SK-N-MC (cell line): ENCODE measurements at regions not wholly inside any gene's neighbourhood (a gene's known extent, or its start where the extent isn't known, plus 50 kb on each side); places are given as distances from the start of the nearest gene placed in this dataset.

Source experiments
- DNase-seq: peaks from one replicate; pipeline ENCODE4 v3.0.0-alpha.2; 2011; ENCODE audit warnings: low read depth, low spot score
- H3K27ac ChIP-seq: fragments of 200-600 bp; sonication (generic); 2 replicates; pipeline ENCODE4 v1.5.1; 2016; ENCODE audit warnings: mixed run types
- H3K36me3 ChIP-seq: fragments of 200-600 bp; sonication (generic); 2 replicates; pipeline ENCODE4 v1.6.1; 2017; ENCODE audit warnings: antibody characterized with exemption, low read length, mixed read lengths; ENCODE audit not compliant: insufficient read depth
- H3K4me3 ChIP-seq: fragments of 200-600 bp; sonication (generic); 2 replicates; pipeline ENCODE4 v1.5.1; 2016
- H3K9ac ChIP-seq: fragments of 200-600 bp; sonication (generic); 2 replicates; pipeline ENCODE4 v1.8.0; 2017; ENCODE audit warnings: mixed run types, mixed read lengths; ENCODE audit not compliant: insufficient read length
- H3K9me3 ChIP-seq: fragments of 200-600 bp; sonication (generic); 2 replicates; pipeline ENCODE4 v1.6.1; 2017; ENCODE audit warnings: low read depth, mild to moderate bottlenecking, antibody characterized with exemption, low read length, moderate library complexity, mixed read lengths
- EZH2 ChIP-seq: fragments of 200-600 bp; sonication (generic); IDR thresholded peaks from one replicate; pipeline ENCODE4 v1.6.1; 2017; ENCODE audit warnings: antibody characterized with exemption
- FOXP2 ChIP-seq: optimal IDR thresholded peaks from 2 replicates; pipeline ENCODE3; 2011; ENCODE audit warnings: mild to moderate bottlenecking, moderate library complexity; ENCODE audit not compliant: insufficient read depth; ENCODE audit errors: extremely low read length, control extremely low read depth
- POLR2AphosphoS5 ChIP-seq: IDR thresholded peaks from 2 replicates; pipeline ENCODE4 v1.6.1; 2012; ENCODE audit warnings: mild to moderate bottlenecking, low read depth, low read length, borderline replicate concordance

DNA sequence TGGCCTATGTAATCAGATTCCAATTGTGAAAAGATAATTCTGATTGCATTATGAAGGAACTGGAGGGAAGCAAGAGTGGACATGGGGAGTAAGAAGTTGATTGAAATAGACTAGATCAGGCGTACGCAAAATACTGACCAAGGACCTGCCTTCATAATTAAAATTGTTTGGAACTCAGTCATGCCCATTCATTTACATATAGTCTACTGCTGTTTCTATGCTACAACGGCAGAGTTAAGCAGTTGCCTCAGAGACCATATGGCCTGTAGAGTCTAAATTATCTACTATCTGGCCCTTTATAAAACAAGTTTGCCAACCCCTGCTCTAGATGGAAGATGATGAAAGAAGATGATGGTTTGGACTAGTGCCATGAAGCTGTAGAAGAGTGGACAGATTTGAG, 170.0 kb upstream of the ARID2 start:
- Histone ChIP-seq H3K9me3 (peaks cover 10% of the 10 kb centered on the region; the same call in 1 of the 2 replicates), H3K4me3 (peak overlapping the region; percentile 63), H3K9ac (peak overlapping the region; percentile 13), H3K27ac (peak overlapping the region; percentile 99), H3K36me3 (peaks cover 8% of the 10 kb centered on the region; the same call in 1 of the 2 replicates)
- DNase-seq, result no peak
- TF ChIP-seq FOXP2 (no peak), POLR2AphosphoS5 (no peak), EZH2 (no peak)

DNA sequence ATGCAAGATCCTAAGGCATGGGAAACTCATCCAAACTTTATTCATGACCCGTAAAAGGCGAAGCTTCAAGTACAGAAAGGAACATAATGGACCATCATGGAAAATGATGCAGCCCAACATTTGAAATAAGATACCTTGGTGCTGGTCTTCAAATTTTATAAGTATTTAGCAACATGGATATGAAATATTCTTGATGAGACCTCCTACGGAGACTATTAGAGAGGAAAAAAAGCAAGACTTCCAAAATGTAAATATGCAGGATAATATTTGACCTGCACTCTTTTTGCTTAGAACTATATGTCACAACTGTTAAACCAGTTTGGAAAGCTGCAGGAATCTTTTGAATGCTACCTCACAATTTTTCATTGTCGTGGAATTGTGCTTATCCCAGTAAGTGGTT, 168.8 kb upstream of the ARID2 start:
- H3K27ac ChIP-seq, result peak overlapping the region; percentile 99
- H3K9me3 ChIP-seq, result peaks cover 10% of the 10 kb centered on the region; the same call in 1 of the 2 replicates
- H3K36me3 ChIP-seq, result peaks cover 8% of the 10 kb centered on the region; the same call in 1 of the 2 replicates
- peak; percentile 86 for DNase-seq
- H3K4me3 ChIP-seq, result peak overlapping the region; percentile 63
- H3K9ac ChIP-seq, result peak overlapping the region; percentile 71
- TF ChIP-seq FOXP2, result no peak
- TF ChIP-seq EZH2, result no peak
- TF ChIP-seq POLR2AphosphoS5, result no peak; the same call in 1 of the 2 replicates

DNA sequence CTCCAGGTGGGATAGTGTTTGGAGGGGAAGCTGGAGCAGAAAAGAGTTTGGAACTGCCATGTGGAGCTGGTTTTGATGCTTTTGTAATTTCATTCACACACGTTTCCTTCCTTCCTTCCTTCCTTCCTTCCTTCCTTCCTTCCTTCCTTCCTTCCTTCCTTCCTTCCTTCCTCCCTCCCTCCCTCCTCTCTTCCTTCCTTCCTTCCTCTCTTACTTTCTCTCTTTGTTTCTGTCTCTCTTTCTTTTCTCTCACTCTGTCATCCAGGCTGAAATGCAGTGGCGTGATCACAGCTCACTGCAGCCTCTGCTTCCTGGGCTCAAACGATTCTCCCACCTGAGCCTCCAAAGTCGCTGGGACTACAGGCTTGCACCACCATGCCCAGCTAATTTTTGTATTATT, 168.0 kb upstream of the ARID2 start:
- Histone ChIP-seq H3K4me3 (peak overlapping the region; percentile 63), H3K36me3 (peaks cover 8% of the 10 kb centered on the region; the same call in 1 of the 2 replicates), H3K9me3 (peaks cover 10% of the 10 kb centered on the region; the same call in 1 of the 2 replicates), H3K9ac (peak overlapping the region; percentile 71), H3K27ac (peak overlapping the region; percentile 99)
- TF ChIP-seq POLR2AphosphoS5, result peak; percentile 74; the same call in 1 of the 2 replicates
- no peak for TF ChIP-seq FOXP2
- no peak for TF ChIP-seq EZH2
- peak; percentile 88 for DNase-seq

DNA sequence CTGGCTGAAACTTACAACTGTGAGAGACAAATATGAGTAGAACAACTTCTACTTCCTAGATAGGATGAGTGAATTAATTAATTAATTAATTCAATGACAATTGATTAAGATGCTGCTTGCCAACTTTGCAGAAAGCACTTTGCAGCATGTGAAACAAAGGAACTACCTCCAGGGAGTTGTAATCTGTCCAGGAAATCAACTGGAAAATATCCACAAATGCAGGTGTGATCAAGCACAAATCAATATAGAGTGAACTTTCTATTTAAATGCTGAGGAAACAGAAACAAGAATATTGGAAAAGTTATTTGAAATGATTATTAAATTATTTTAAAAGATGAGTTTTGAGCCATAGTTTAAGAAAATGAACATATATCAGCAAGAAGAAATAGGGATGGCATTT, 163.9 kb upstream of the ARID2 start:
- Histone ChIP-seq H3K9me3 (peaks cover 7% of the 10 kb centered on the region; the same call in 1 of the 2 replicates), H3K9ac (peak overlapping the region; percentile 19), H3K27ac (peak overlapping the region; percentile 43; the same call in 1 of the 2 replicates), H3K4me3 (no peak overlapping the region), H3K36me3 (peaks cover 8% of the 10 kb centered on the region; the same call in 1 of the 2 replicates)
- no peak for TF ChIP-seq FOXP2
- no peak for TF ChIP-seq POLR2AphosphoS5
- TF ChIP-seq EZH2, result no peak
- no peak for DNase-seq

DNA sequence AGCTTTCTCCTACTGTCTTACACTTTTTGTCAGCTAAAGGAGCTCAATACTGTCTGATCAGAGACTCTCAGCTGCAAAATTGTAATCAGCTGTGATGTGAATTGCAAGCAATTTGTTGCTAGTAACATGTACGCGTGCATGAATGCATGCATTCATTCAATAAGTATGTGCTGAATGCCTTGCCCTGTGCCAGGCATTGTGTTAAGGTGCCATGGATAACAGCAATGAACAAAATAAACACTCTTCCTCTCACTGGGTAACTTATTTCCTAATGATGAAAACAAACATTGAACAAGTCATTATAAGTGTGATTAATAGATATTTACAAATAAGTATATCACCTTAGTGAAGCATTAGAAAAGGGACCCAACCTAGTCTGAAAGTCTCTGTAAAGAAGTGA, 163.2 kb upstream of the ARID2 start:
- H3K36me3 ChIP-seq, result peaks cover 8% of the 10 kb centered on the region; the same call in 1 of the 2 replicates
- no peak for DNase-seq
- no peak overlapping the region for H3K4me3 ChIP-seq
- peaks cover 7% of the 10 kb centered on the region; the same call in 1 of the 2 replicates for H3K9me3 ChIP-seq
- no peak overlapping the region for H3K9ac ChIP-seq
- no peak overlapping the region for H3K27ac ChIP-seq
- TF ChIP-seq POLR2AphosphoS5 (no peak), EZH2 (no peak), FOXP2 (no peak)

DNA sequence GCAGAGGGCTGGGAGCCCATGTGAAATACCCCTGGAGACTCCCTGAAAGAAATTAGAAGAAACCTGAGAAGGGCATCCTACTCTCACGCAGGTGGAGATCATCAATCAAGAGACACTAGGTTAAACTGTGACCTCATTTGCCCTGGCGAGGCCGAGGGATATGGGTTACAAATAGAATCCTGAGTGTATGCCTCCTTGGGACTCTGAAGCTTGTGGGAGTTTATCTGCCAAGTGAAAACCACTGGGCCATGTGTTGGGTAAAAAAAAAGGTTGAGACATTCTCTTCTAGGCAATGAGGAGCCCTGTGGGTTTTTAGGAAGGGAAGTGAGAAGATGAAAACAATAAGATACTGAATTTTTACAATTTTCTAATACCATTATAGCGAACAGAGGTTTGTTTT, 160.7 kb upstream of the ARID2 start:
- H3K36me3 ChIP-seq, result no peaks in the 10 kb centered on the region; the same call in 1 of the 2 replicates
- no peak overlapping the region for H3K4me3 ChIP-seq
- 0 out of 2 replicates have a peak overlapping the region, but pooled peaks have one; percentile 43 for H3K27ac ChIP-seq
- TF ChIP-seq EZH2 (no peak), POLR2AphosphoS5 (no peak)
- H3K9me3 ChIP-seq, result no peaks in the 10 kb centered on the region
- H3K9ac ChIP-seq, result no peak overlapping the region
- no peak for DNase-seq

DNA sequence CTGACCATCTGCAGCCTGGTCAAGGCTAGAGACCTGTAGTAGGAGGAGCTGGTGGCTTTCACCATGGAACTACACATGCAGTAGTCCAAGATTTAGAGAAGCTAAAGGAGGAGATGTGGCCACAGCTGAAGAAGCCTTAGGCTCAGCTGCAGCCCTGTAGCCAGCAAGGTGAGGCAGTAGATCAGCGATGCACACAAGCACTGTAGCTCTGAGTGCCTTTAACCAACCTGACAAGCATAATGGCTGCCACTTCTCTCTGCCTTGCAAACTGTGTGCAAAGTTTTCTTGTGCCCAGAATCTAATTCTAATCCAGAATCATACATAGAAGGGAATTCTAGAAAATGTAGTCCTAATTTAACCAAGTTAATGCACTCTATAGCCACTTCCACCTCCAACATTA, 159.0 kb upstream of the ARID2 start:
- H3K36me3 ChIP-seq, result no peaks in the 10 kb centered on the region
- TF ChIP-seq FOXP2, result no peak
- TF ChIP-seq EZH2, result no peak
- TF ChIP-seq POLR2AphosphoS5, result no peak
- no peak for DNase-seq

DNA sequence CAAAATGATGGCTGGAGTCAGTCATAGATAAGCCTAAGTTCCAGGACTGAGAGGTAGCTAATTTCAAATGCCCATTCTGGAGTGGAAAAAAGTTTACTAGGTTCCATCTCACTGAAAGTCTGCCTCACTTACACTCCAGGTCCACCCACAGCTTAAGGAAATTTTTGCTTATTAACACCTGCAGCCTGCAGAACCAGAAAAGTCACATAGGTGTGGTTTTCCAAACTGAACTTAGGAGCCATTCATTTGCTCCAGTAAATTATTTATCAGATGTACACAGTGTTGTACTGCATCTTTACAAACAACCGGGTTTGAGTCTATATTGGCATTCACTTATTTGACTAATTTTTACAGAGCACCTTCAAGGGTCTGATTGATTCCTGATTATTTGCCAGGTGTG, 157.4 kb upstream of the ARID2 start:
- no peak for DNase-seq
- H3K4me3 ChIP-seq, result no peak overlapping the region
- no peak overlapping the region for H3K27ac ChIP-seq

More for the DNA sequence above, 159.0 kb upstream of the ARID2 start:
- H3K27ac ChIP-seq, result no peak overlapping the region
- no peak overlapping the region for H3K9ac ChIP-seq
- no peak overlapping the region for H3K4me3 ChIP-seq
- no peaks in the 10 kb centered on the region for H3K9me3 ChIP-seq

DNA sequence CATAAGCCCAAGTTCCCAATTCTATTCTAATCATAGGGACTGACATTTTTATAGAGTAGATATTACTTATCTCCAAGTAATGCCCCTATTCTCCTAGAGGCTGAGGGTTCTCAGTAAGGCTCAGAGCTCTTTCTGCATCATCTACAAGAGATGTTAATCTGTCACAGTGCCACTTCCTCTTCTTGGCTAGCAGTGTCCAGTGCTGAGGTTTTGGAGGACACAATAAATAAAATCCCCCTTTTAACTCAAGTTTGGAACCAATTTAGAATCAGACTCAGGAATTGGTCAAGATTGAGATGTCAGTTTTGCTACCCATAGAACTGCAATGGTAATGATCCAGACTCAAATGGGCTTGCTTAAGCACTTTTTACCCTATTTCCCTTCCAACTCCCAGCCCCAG, 154.1 kb upstream of the ARID2 start:
- Histone ChIP-seq H3K9me3 (no peaks in the 10 kb centered on the region), H3K36me3 (no peaks in the 10 kb centered on the region), H3K27ac (no peak overlapping the region), H3K4me3 (no peak overlapping the region), H3K9ac (no peak overlapping the region)
- TF ChIP-seq FOXP2, result no peak
- TF ChIP-seq EZH2, result no peak
- no peak for TF ChIP-seq POLR2AphosphoS5
- no peak for DNase-seq

More for the DNA sequence above, 157.4 kb upstream of the ARID2 start:
- TF ChIP-seq FOXP2 (no peak), POLR2AphosphoS5 (no peak), EZH2 (no peak)
- no peak overlapping the region for H3K9ac ChIP-seq
- no peaks in the 10 kb centered on the region for H3K36me3 ChIP-seq
- H3K9me3 ChIP-seq, result no peaks in the 10 kb centered on the region
